IMR-90 (cell line): ENCODE measurements at regions not wholly inside any gene's neighbourhood (a gene's known extent, or its start where the extent isn't known, plus 50 kb on each side); places are given as distances from the start of the nearest gene placed in this dataset.
A peak's percentile ranks its signal among the peaks of the same experiment; 100 is the strongest.

Experiments used
- ATAC-seq: fragments of 200-7000 bp; cut with Tn5 transposase; 2 replicates; pipeline ENCODE4 v1.9.1; 2020; ENCODE audit warnings: low read depth, mild to moderate bottlenecking, moderate library complexity
- BruUV-seq: library from RNA; stranded (reverse); fragments of 400-500 nt; replicated peaks from 2 replicates; lab custom pipeline; 2021; lab: Mats Ljungman, UMichigan
- CTCF ChIA-PET: fragments of 300-600 bp; formaldehyde crosslinking; extraction: SDS; loops from one replicate; lab custom pipeline; 2021; ENCODE audit warnings: antibody characterized with exemption; lab: Yijun Ruan, JAX
- POLR2A ChIA-PET: fragments of 300-600 bp; sonication (Branson Sonifier 250); formaldehyde crosslinking; loops from one replicate; lab custom pipeline; 2022; ENCODE audit warnings: antibody characterized with exemption; ENCODE audit not compliant: unreplicated experiment; lab: Charles Lee
- DNase-seq: peaks from one replicate; pipeline ENCODE4 v3.0.0; 2013
- H2AFZ ChIP-seq: replicated peaks from 2 replicates; pipeline ENCODE3; 2013; ENCODE audit warnings: low read length, mild to moderate bottlenecking; ENCODE audit not compliant: poor library complexity
- H2AK5ac ChIP-seq: 2 replicates; pipeline ENCODE4 v1.6.1; 2013; ENCODE audit warnings: low read depth, low read length, inconsistent platforms
- H2AK9ac ChIP-seq: replicated peaks from 2 replicates; pipeline ENCODE3; 2013; ENCODE audit warnings: mild to moderate bottlenecking, low read depth, low read length, moderate library complexity; ENCODE audit not compliant: poor library complexity
- H2BK120ac ChIP-seq: 2 replicates; pipeline ENCODE4 v1.6.1; 2013; ENCODE audit warnings: low read depth, low read length, inconsistent platforms
- H2BK15ac ChIP-seq: 3 replicates; pipeline ENCODE4 v1.6.1; 2013; ENCODE audit warnings: low read depth, low read length, inconsistent platforms
- H2BK20ac ChIP-seq: 2 replicates; pipeline ENCODE4 v1.6.1; 2013; ENCODE audit warnings: low read depth, mild to moderate bottlenecking, inconsistent platforms, low read length, moderate library complexity
- H2BK5ac ChIP-seq: 2 replicates; pipeline ENCODE4 v1.6.1; 2013; ENCODE audit warnings: mild to moderate bottlenecking, low read depth, low read length, inconsistent platforms; ENCODE audit not compliant: poor library complexity, severe bottlenecking
- H3K14ac ChIP-seq: replicated peaks from 2 replicates; pipeline ENCODE4 v1.6.1; 2013; ENCODE audit warnings: low read depth, low read length, inconsistent platforms
- H3K18ac ChIP-seq: 2 replicates; pipeline ENCODE4 v1.6.1; 2013; ENCODE audit warnings: low read depth, low read length, control low read depth
- H3K23ac ChIP-seq: 2 replicates; pipeline ENCODE4 v1.6.1; 2013; ENCODE audit warnings: low read depth, low read length, inconsistent platforms
- H3K27ac ChIP-seq: 2 replicates; pipeline ENCODE4 v1.5.1; 2013; ENCODE audit warnings: mild to moderate bottlenecking, control low read depth, low read length; ENCODE audit not compliant: insufficient read depth
- H3K27me3 ChIP-seq: 2 replicates; pipeline ENCODE4 v1.6.1; 2013; ENCODE audit warnings: low read length; ENCODE audit not compliant: control insufficient read depth, insufficient read depth
- H3K36me3 ChIP-seq: 2 replicates; pipeline ENCODE4 v1.6.1; 2013; ENCODE audit warnings: low read length, mixed read lengths; ENCODE audit not compliant: control insufficient read depth, insufficient read depth
- H3K4ac ChIP-seq: 2 replicates; pipeline ENCODE4 v1.6.1; 2013; ENCODE audit warnings: low read depth, low read length, inconsistent platforms
- H3K4me1 ChIP-seq: 2 replicates; pipeline ENCODE4 v1.6.1; 2013; ENCODE audit warnings: low read length, mixed read lengths; ENCODE audit not compliant: control insufficient read depth, insufficient read depth
- H3K4me2 ChIP-seq: 2 replicates; pipeline ENCODE4 v1.6.1; 2013; ENCODE audit warnings: low read depth, mild to moderate bottlenecking, control low read depth, low read length, moderate library complexity
- H3K4me3 ChIP-seq: 2 replicates; pipeline ENCODE4 v1.5.1; 2013; ENCODE audit warnings: low read depth, mild to moderate bottlenecking, control low read depth, low read length, moderate library complexity; ENCODE audit not compliant: insufficient read depth
- H3K56ac ChIP-seq: 2 replicates; pipeline ENCODE4 v1.6.1; 2013; ENCODE audit warnings: low read length, inconsistent platforms; ENCODE audit not compliant: insufficient read depth; ENCODE audit errors: extremely low read depth
- H3K79me1 ChIP-seq, 2 experiments: 2 replicates each; pipeline ENCODE4 v1.6.1; 2013; ENCODE audit warnings: low read length in 2 of 2, inconsistent platforms in 1 of 2, low read depth in 1 of 2
- H3K9ac ChIP-seq: 2 replicates; pipeline ENCODE4 v1.6.1; 2013; ENCODE audit warnings: low read depth, low read length, control low read depth
- H3K9me1 ChIP-seq: 2 replicates; pipeline ENCODE4 v1.6.1; 2013; ENCODE audit warnings: low read length, inconsistent platforms; ENCODE audit not compliant: insufficient read depth
- H3K9me3 ChIP-seq: 2 replicates; pipeline ENCODE4 v1.6.1; 2013; ENCODE audit warnings: low read length; ENCODE audit not compliant: control insufficient read depth, insufficient read depth
- H4K20me1 ChIP-seq: 2 replicates; pipeline ENCODE4 v1.6.1; 2013; ENCODE audit warnings: low read length, inconsistent platforms; ENCODE audit not compliant: insufficient read depth
- H4K5ac ChIP-seq: 2 replicates; pipeline ENCODE4 v1.6.1; 2013; ENCODE audit warnings: mild to moderate bottlenecking, low read depth, low read length, control low read depth
- H4K8ac ChIP-seq, 2 experiments: 2 replicates each; pipeline ENCODE4 v1.6.1; 2013; ENCODE audit warnings: low read depth in 2 of 2, low read length in 2 of 2, control low read depth in 1 of 2, inconsistent platforms in 1 of 2
- H4K91ac ChIP-seq: 2 replicates; pipeline ENCODE4 v1.6.1; 2013; ENCODE audit warnings: low read depth, low read length, inconsistent platforms; ENCODE audit not compliant: insufficient read depth
- BHLHE40 ChIP-seq: fragments of 150-350 bp; IDR thresholded peaks from 2 replicates; pipeline ENCODE4 v1.6.1; 2016; ENCODE audit warnings: mild to moderate bottlenecking, low read depth, low read length
- CHD1 ChIP-seq: IDR thresholded peaks from 2 replicates; pipeline ENCODE4 v1.6.1; 2012; ENCODE audit warnings: low read depth, low read length, improper control_type of control experiment
- ELK1 ChIP-seq: fragments of 150-350 bp; IDR thresholded peaks from 2 replicates; pipeline ENCODE4 v1.6.1; 2016; ENCODE audit warnings: low read depth, mild to moderate bottlenecking, low read length, moderate library complexity, borderline replicate concordance
- MAZ ChIP-seq: IDR thresholded peaks from 2 replicates; pipeline ENCODE4 v1.6.1; 2012; ENCODE audit warnings: low read depth, mild to moderate bottlenecking, low read length, improper control_type of control experiment, moderate library complexity, borderline replicate concordance
- NFE2L2 ChIP-seq: fragments of 150-350 bp; IDR thresholded peaks from 2 replicates; pipeline ENCODE4 v1.6.1; 2016; ENCODE audit warnings: low read depth, mild to moderate bottlenecking, low read length
- POLR2A ChIP-seq: IDR thresholded peaks from 2 replicates; pipeline ENCODE4 v1.6.1; 2012; ENCODE audit warnings: mild to moderate bottlenecking, low read depth, low read length
- WGBS, 2 experiments: methylation state at CpG; one replicate each; pipeline versions ENCODE4 v1.1.5 to v1.1.7; 2013; ENCODE audit warnings: missing lambda C conversion rate in 2 of 2; ENCODE audit not compliant: insufficient read length in 1 of 2; ENCODE audit errors: extremely low coverage in 2 of 2; 5-methylcytosine and 5-hydroxymethylcytosine counted together
- dilution Hi-C: fragments of 300-500 bp; cut with HindIII; formaldehyde crosslinking; loops from one replicate; pipeline ENCODE4 v1.14.3; 2018; ENCODE audit warnings: low sequenced_read_pairs; ENCODE audit not compliant: unreplicated experiment
- in situ Hi-C: fragments of 300-500 bp; cut with MboI; formaldehyde crosslinking; loops from 3 replicates; pipeline ENCODE4 v1.14.3; 2019; ENCODE audit warnings: low sequenced_read_pairs, inconsistent platforms, mixed read lengths
- intact Hi-C: fragments of 100-400 bp; cut with micrococcal nuclease; formaldehyde crosslinking; loops from 2 replicates; pipeline ENCODE4 v1.10.0; 2022

GRCh38 chr3:117133066-117133465 is 423.5 kb downstream of the TUSC7 start:
- Histone ChIP-seq H2BK20ac (no peak overlapping the region), H3K4me2 (no peak overlapping the region), H3K79me1 (no peaks in the 10 kb centered on the region), H2AFZ (no peak overlapping the region), H2BK15ac (no peak overlapping the region), H3K4me1 (peaks cover 5% of the 10 kb centered on the region; the same call in 1 of the 2 replicates), H3K9ac (no peak overlapping the region), H4K20me1 (no peaks in the 10 kb centered on the region), H2BK120ac (no peak overlapping the region), H3K27ac (no peak overlapping the region), H3K14ac (no peak overlapping the region), H4K91ac (no peak overlapping the region), H3K18ac (no peak overlapping the region), H3K4ac (no peak overlapping the region), H2BK5ac (no peak overlapping the region), H3K9me3 (no peaks in the 10 kb centered on the region), H3K36me3 (no peaks in the 10 kb centered on the region), H3K23ac (no peak overlapping the region), H2AK9ac (no peak overlapping the region), H2AK5ac (no peak overlapping the region), H3K56ac (no peak overlapping the region), H3K27me3 (no peaks in the 10 kb centered on the region), H4K8ac (no peak overlapping the region), H4K5ac (no peak overlapping the region), H3K9me1 (no peaks in the 10 kb centered on the region), H3K4me3 (no peak overlapping the region)
- TF ChIP-seq ELK1 (no peak), POLR2A (no peak), MAZ (no peak), CHD1 (no peak), BHLHE40 (no peak), NFE2L2 (no peak)
- dilution Hi-C loops (no loop called here), in situ Hi-C loops (no loop called here), intact Hi-C loops (no loop called here)
- WGBS, 2 experiments: no CpG with 5 or more reads among the region's 1 CpG
- no TSS peak for BruUV-seq
- DNase-seq (peak; percentile 26), ATAC-seq (no peak)
- ChIA-PET CTCF (no interaction called here), POLR2A (no interaction called here)
